GM21390 (cell line): ENCODE measurements at regions not wholly inside any gene's neighbourhood (a gene's known extent, or its start where the extent isn't known, plus 50 kb on each side); places are given as distances from the start of the nearest gene placed in this dataset.

Experiments
- ATAC-seq: cut with Tn5 transposase; IDR thresholded peaks from one replicate; pipeline ENCODE4 v1.9.1; 2021; ENCODE audit not compliant: unreplicated experiment

DNA sequence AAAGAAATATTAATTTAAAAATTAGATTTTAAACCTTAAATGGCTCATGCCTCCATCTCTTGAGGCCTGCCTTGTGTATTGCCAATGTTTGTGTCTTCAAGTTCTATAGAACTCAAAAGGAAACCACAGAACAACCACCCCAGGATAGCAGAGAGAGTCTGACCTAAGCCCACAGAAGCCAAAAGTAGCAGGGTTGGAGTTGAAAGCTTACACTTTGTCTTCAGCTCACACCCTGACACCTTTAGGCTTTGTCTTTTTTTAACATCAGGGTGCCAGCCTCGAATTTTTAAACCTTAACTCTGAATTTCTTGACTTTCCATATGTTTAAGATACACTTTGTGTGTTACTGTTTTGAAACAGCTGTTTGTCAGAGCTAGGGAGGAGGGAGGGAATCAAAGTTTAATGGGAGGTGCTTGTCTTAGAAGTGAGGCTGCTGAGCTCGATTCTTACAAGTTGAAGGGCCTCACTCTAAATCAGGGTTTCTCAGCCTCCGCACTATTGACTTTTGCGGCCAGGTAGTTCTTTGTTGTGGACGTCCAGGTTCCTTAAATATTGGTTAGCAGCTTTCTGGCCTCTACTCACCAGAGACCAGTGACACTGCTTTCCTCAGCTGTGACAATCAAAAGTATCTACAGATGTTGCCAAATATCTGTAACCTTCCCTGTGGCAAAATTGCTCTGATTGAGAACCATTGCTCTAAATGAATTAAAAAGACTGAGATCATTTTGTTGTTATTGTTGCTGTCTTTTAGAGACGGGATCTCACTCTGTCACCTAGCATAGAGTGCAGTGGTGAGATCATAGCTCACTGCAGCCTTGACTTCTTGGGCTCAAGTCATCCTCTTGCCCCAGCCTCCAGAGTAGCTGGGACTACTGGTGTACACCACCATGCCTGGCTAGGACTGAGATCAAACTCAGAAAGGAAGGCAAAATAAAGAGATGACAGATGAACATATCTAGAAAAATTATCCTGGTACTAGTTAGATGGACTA lies 139.2 kb upstream of the EOMES start:
- no peak for ATAC-seq

DNA sequence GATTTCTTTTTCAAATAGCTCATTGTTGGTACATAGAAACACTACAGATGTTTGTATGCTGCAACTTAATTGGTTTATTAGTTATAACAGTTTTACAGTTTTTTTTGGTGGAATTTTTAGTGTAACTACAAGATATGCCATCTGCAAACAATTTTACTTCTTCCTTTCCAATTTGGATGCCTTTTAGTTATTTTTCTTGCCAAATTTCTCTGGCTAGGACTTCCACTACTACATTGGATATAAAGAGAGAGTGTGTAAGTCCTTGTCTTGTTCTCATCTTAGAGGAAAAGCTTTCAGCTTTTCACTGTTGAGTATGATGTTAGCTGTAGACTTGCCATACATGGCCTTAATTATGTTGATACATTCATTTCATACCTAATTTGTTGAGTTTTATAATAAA lies 143.6 kb upstream of the EOMES start:
- no peak for ATAC-seq

DNA sequence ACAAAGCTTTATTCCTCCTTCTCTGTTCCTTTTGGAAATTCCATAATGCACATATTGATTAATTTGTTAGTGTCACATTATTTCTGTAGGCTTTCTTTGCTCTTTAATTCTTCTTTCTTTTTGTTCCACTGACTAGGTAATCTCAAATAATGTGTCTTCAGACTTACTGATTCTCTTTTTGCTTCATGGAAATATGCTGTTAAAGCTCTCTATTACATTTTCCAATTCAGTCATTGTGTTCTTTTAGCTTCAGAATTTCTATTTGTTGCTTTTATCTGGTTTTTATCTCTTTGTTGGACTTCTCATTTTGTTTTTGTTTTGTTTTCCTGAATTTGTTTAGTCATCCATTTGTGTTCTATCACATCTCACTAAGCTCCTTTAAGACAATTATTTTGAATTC lies 147.0 kb upstream of the EOMES start:
- ATAC-seq = no peak

DNA sequence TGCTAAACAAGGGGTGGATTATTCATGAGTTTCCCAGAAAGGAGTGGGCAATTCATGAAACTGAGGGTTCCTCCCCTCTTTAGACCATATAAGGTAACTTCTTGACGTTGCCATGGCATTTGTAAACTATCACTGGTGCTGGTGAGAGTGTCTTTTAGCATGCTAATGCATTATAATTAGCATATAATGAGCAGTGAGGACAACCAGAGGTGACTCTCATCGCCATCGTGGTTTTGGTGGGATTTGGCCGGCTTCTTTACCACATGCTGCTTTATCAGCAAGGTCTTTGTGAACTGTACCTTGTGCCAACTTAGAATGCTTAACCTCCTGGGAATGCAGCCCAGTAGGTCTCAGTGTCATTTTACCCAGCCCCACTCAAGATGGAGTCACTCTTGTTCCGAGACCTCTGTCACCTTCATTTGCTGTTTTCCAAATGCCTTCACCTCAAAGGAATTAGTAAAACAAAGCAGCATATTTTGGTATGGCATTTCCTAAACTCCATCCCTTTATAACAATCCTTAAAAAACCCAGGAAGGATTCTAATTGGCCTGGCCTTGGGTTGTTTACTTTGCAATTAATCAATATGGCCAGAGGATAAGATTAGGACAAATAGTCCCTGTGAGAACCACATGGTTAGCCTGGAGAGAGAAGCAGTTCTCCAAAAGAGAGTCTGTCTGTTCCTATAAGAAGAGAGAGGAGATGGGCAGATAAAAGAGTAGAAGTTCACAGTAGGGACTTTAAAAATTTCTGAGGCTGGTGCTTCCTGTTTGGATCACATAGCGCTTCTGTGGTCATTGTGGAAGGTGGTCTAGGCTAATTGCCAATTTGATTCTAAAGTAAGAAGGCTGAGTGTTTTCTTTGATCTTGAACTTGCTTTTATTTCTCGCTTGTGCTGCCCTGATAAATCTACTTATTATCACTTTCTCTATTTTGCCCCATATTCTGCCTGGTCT lies 155.2 kb upstream of the EOMES start:
- ATAC-seq = no peak

DNA sequence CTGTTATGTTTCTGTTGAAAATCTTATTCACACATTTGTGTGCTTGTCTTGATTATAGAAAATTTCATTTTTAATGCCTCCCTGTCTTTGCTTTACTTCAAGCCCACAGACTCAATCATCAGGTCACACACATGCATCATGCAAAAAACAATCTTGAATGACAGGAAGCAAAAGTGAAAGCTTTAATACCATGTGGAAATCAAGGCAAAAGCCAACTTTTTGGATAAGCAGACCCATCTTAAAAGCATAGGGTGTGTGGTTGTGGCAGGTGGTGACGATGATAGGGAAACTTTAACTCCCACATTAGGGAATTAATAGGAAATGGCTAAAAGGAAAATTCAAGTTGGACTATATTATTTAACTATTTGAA lies 155.9 kb upstream of the EOMES start:
- ATAC-seq = no peak

DNA sequence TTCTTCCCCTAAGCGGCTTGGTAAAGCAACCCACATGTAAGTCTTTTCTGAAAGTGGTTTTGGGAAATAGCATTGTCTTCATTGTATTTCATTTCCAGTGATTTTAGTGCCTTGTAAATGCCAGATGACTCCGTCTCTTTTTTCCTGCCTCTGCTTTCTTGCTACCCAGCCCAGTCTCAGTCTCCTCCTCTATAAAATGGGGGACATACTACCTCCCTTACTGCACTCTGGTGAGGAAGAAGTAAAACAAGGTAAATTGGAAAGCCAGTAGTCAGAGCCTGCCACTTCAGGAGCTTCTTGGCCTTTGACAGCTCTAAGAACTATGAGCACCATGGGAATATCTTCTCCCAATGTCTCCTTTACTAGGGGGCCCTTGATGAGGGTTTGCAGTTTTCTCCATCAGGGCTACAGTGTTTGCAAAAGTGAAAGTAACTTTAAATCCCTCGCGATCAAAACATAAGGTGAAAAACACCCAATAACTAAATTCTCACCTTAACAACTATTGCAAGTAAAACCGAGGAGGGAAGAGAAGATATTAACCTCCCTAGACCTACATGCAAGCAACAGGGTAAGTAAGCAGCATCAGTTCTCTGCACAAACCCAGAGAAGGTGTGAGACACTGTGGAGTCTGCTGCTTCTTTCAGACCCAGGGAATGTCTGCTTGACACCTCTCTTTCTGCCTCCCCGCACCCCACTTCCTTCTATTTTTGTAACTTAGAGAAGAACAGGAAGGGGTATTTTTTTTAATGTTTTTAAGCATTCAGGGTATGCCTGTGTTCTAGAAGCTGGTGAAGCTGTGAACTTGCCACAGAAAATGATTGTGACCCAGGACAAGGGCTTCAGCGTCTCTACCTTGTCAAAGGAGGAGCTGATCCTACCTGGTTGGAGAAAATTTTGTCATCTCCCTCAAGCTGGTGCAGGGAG lies 159.1 kb upstream of the EOMES start:
- peak; percentile 53 for ATAC-seq

DNA sequence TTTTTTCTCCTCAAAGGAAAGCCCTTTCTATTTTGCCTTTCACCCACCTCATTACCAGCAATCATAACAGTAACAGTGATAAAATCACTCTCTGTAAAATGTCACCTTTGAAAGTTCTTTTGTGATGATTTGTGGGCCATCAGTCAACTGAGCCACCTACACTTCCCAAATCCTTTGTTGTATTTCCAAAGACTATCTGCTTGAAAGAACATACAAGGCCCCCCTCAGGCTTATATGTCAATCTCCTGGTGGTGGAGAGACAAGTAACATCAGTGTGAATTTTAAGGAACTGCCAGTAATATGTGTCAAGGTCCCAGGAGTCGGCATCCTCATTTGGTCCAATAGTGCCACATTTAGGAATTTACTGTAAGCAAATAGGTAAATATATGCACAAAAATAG lies 161.1 kb upstream of the EOMES start:
- ATAC-seq = no peak

DNA sequence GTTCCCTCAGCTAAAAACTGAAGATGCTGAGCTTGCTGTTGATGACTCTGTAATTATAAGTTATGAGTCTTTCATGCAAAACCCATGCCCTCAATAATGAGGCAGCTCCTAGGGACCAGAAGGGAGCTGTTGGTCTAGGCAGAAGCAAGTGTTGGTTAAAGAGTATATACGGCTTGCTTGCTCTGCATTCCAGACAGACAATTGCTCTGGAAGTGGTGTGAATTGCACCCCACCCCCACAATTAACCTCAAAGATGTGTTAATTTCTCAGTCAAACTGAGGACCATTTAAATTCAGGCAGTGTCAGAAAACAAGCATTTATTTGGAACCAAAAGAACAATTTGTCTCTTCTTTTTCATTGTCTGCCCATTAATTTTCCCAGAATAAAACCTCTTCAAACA lies 163.5 kb upstream of the EOMES start:
- no peak for ATAC-seq

DNA sequence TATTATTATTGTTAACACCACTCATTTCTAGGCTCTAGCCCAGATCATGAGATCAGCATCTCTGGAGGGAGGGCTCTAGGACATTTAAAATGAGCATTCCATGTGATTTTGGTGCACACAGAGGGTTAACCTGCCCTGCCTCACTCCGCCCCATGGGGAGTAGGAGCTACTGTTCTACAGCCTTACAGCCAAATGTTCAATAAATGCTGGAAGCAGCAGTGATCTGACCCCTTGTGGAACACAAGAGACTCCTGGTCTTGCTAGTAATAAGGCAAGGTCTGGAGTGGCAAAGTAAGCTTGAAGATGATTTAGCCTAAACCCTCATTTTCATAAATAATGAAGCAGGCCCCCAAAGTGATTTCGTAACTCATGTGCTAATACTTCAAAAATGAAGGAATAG lies 166.4 kb upstream of the EOMES start:
- no peak for ATAC-seq

DNA sequence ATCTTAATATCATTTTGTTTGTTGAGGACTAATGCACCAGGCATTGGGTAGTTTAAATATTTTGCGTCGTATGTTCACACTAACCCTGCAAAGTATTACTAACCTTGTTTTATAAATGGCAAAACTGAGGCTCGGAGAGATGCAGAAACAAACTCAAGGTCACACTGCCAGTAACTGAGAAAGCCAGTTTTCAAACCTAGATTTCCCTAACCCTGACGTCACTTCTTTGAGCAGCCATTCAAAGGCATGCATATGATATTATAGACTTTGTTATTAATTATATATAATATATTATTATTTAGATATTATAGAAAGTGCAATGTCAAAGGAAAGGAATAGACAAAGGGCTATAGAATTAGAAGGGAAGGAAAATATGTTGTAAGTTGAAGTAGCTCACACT lies 167.6 kb upstream of the EOMES start:
- no peak for ATAC-seq

DNA sequence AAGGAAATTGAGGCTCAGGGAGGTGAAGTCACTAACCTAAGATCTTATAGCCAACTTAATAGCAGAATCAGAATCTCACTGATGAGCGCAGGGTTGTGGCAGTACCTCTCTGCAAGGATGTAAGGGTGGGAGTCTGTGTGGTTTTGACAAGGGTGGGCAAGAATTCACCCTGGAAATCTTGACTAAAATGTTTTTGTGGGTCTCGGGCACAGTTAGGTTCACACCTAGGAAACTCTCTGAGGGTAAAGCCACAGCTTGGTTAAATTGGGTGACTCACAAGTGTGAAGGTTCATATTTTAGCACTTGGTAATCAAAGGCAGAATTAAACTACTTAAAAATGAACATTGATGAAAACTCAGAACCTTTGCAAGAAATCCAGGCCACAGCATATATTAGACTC lies 178.2 kb upstream of the EOMES start:
- ATAC-seq = no peak

DNA sequence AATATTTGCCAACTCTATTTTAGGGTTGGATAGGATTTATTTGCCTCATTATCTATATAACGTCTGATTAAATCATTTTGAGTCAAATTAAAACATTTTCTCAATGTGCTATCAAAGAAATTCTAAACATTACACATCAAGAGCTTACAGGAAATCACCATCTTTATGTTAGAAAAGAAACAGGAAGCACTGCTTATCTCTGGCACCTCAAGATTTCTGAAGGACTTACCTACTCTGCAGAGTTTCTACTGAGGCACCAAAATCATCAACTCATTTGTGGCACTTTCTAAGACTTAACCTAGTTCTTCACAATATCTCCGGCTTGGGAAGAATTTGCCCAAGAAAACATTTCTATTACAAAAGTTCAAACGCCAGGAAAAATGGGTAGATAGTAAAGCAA lies 181.3 kb upstream of the EOMES start:
- no peak for ATAC-seq

DNA sequence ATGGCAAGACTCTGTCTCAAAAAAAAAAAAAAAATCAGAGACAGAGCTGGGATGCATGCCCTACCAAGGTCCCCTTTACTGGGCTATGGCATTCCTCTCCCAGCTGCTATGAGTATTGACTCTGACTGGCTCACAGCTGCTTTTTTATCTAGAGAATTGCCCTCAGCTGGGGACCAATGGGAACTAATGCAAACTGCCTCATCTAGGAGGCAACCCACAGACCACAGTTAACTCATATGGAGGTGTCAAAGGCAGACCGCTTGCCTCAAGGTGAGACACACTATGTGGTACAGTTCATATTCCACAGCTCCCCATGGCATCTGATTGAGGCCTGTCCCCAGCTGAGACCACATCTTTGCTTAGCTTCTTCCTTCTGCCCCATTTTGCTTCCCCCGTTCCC lies 183.5 kb upstream of the EOMES start:
- no peak for ATAC-seq

DNA sequence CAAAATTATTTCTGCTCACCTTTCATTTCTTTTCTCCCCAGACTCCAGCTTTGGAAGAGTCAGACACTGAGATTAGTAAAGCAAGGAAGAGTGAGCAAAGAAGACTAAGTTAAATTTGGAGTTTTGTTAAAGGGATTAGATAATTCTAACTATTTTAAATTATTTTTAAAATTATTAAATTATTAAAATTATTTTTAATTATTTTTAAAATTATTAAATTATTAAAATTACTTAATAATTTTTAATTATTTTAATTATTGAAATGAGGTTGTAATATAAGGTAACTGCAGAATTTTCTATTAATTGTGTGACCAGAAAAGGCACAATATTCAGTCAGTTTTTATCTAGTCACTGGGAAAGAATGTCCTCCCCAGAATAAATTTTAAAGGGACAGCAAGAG lies 185.0 kb upstream of the EOMES start:
- ATAC-seq = no peak

DNA sequence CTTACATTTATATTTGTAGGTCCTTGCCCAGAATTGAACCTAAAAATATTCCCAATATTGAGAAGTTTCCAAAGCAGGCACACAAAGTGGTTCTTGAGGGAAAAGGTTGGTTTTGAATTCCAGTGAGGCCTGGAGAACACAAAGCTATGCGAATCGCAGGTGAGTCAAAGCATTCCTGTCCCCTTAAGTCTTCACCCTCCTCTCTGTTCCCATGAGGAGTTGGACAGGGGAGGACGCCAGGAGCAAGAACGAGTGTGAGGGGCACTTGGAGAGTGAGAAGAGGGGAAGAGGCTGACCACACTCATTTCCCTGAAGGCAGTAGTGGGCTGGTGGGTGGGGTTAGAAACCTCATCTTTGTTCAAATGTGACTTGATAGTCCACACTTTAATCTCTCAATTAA lies 185.8 kb upstream of the EOMES start:
- ATAC-seq = no peak

DNA sequence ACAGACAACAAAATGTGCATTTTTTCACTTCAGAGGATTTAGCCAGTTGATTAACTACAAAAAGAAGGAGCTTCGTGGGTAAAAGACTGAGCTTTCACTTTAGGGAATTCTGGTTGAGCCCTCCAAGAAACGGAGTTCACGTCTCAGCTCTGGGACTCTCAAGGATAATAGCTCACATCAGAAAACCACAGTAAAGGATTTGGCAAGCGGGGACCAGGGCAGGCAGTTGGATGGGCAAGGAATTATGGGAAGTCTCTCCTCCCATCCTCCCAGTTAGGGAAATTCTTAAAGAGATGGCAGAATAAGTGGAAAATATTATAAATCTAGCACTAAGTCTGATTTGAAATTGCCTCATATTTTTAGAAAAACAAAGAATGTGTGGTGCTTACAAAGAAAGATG lies 188.3 kb upstream of the EOMES start:
- no peak for ATAC-seq

DNA sequence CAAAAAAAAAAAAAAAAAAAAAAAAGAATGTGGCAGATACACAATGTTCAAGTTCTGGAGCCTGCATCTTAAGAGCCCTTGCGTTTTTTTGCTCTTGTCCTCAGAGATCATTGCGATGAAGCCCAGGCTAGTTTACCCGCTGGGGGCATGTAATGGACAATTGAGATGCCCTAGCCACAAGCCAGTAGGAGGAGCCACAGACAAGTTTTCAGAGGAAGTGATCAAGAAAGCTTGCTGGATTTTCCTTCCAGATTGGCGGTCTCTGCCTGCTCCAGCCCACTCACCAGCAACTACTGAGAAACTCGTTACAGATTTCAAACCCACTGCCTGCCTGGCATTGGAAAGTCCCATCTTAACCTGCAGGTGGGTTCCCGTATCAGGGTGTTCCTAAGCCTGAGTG lies 192.1 kb upstream of the EOMES start:
- ATAC-seq = no peak

DNA sequence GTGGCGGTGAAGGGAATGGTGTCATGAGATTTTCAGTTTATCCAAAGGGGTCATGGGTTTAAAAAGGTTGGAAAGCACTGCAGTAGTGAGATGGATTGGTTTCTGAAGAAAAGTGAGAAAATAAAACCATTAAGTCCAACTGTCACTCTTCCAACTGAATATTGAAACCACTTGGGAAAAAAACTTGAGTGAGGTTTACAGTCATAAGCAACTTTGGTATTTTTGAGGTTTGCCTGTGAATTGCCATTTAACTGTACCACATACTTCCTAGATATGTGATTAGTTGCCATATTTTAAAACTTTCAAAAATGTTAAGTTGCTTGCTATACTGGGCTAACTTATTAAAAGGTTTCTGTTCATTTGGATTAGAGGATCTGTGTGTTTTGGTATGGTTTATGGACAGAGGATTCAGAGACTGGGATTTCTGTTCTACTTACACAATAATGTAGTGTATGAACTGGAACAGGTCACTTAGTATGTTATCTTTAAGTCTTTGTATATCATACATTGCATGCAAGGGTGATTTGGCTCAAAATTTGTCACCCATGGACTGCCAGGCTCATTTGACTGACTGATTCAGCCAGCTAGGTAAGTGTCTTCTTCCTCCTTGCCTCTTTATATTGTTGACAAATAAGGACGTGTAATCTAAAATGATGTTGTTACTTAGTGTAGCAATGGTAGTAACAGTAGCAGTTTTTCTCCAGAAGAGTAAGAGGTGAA lies 201.4 kb upstream of the EOMES start:
- no peak for ATAC-seq

DNA sequence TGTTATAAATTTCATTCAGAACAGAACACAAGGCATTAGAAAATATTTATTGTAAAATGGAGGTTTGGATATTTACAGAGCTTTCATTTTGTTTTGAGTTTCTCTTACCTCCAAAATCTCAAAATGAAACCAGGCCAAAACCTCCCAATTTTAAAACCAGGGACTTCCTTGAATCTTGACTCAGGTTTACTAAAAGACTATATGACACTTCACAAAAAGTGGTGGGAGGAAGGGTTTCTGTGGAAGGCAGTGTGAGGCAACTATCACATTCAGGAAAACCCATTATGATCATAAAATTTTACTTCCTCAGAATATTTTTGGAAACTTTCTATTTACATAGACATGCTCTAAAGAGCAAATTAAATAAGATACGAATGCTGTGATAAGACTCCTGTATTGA lies 205.8 kb upstream of the EOMES start:
- ATAC-seq = no peak

DNA sequence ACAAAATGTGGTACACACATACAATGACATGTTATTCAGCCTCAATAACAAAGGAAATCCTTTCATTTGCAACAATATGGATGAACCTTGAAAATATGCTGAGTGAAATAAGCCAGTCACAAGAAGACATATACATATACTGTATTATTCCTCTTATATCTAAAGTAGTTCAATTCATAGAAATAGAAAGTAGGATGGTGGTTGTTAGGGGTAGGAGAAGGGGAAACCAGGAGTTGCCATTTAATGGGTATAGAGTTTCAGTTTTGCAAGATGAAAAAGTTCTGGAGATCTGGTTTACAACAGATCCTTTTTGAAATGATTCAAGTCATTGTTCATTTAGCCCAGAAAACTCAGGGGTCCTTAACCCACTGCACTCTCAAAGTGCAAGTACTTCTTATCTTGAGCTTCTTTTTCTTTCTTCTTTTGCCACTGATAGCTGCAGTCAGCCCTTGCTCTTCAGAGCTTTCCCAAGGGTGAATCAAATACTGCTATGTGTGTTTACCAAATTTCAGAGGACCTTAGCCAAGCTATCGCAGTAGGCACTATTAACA lies 208.0 kb upstream of the EOMES start:
- ATAC-seq = no peak
